Embryonic facial prominence (tissue), 1 donor: ENCODE measurements at regions not wholly inside any gene's neighbourhood (a gene's known extent, or its start where the extent isn't known, plus 50 kb on each side); places are given as distances from the start of the nearest gene placed in this dataset.

Source experiments
- DNase-seq: peaks from one replicate; pipeline ENCODE4 v3.0.0-alpha.2; 2016; ENCODE audit errors: extremely low spot score

DNA sequence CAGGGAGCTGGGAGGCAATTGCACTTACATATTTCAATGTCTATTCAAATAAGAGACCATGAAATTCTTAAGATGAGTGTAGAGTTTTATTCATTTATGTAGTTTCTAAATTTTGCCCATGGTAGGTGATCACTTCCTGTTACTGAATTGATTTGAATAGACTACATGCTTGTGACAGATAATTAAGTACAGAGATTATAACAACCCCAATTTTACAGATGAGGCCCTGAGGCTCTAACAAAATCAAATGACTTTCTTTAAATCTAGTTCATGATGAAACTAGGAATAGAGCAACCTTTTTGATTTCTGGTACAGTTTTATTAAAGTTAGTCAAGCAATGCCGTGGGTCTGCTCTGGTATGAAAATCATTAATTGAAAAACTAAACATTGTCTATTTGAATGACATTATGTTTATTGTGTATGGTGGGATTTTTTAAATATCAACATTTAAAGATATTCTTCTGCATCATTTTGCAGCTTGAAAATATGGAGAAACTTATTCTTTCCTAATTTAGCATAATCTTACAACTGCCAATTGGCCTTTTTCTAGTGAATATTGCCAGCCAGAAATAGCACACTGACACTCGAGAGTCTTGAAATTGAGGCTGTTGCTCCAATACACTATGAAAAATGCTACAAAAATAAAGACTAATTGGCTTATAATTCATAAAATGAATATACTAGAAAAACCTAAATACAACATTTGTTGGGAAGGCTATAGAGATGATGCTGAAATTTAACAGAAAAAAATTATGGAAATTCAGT is 308.9 kb downstream of the SLC6A15 start:
- no peak for DNase-seq

DNA sequence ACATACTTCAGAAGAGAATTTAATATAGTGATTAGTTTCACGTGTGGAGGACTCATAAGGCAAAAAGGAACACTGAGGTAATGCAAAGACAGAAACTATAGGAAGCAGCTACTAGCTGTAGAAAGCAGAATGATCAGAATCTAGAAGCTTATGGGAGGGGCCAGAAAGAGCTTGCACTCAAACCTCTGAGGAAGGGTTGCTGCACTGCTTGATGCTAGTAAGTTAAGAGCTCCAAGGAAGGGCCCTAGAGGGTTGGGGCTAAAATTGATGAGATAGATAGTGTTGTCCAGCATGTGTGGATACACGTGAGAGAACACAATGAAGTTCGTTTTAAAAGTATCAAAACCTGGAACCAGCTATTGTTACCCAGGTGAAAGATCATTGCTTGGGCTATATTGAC is 311.1 kb downstream of the SLC6A15 start:
- no peak for DNase-seq

DNA sequence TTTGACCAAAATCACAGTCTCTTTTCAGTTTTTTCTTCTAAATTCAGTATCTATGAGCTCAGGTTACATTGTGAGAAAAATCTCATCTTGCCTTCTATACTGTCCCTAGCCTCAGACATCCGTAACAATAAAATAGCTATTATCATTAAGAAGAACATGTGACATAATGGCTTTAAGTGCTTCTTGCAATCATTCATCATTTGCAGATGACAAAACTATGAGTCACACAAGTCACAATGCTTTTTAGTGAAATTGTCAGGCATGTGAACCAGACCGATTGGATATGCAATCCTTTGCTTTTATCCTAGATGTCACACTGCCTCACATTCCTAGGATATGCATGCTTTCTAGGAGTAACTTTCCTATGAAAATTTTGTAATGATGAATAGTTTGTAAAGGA is 313.1 kb downstream of the SLC6A15 start:
- DNase-seq: no peak

DNA sequence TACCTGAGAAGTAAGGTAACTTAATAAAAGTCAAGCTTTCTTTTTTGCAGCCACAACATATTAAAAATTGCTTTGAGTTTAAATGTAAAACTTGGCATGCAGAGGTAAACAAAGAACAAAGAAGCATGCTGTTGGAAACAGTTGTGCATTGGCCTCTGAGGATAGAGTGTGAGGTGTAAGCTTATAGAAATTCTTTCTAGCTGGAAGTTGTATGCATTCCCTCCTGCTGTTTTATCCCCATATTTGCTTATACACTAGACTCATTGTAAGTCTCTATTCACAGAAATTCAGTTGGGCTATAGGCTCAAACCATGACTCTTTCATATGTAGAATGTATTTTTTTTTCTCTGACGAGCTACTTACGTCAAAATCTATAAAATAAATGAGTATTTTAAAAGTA is 316.3 kb downstream of the SLC6A15 start:
- no peak for DNase-seq

DNA sequence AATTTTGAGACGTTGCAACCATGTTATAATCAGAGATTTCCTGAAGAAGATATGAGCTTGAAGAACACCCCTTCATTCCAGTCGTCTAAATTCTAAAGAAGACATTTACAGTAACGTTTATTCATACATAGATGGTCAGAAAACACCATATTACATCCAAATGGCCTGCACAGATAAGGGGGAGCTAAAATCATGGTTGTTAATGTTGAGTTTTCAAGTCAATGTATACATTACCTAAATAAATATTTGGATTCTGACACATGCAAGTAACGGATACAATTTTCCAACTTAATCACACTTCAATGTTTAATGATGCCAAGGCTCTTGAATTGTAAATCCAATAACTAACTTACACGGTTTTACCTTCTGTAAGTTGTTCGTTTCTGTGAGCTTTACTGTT is 318.4 kb downstream of the SLC6A15 start:
- no peak for DNase-seq

DNA sequence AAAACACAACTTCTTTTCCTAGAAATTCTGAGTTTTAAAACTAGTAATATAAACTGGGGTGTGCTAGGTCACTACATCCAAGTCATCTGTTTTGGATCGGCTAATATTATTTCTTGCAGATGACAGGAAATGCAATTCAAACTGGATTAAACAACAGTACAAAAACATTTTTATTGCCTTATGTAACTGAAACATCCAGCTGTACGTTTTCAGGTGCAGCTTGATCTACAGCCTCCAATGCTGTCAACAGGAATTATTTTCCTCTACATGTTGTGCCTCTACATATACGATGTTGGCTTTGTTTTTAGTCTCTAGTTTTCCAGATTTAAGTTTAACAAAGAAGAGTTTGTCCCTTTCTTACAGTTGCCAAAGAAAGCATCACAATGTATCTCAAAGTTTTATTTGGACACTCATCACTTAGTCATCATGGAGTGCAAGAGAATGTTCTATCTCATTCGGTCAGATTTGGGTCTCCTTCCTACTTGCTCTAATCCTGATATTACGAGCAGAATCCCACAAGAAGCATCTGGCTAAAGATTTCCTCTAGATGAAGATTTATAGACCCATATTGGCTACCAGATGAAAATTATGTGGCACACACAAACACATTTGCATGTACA is 326.7 kb downstream of the SLC6A15 start:
- DNase-seq: no peak

DNA sequence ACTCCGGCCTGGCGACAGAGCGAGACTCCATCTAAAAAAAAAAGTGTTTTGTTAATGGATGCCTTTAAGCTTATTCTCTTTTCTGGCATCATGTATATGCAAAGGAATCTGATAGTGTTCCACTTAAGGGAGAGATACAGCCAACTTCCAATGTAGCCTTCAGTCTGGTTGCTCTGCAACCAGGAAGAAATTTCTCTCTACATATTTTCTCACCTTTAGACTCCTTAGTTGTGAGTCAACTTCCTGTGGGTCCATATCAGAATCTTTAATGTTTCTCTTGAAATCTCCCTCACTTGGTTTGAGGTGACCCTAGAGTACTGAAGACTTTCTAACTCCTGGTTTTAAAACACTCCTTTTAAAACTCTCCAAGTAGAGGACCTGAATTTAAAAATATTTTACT is 340.4 kb downstream of the SLC6A15 start:
- no peak for DNase-seq

DNA sequence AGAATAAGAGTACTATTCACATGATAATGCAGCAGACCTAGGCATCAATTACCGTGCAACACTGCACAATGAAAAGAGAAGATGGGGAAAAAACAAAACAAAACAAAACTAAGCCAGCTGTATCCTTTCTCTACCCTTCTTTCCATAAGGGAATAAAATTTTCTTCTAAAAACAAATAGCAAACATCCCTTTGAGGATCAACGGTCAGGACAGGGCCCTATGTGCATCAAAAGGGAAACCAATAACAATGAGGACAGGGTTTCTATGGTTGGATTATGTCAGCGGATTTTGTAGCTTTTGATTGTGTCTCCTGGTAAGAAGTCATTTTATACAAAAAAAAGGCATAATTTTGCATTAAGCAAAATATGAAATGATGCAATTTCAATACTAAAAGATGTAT is 350.3 kb downstream of the SLC6A15 start:
- no peak for DNase-seq

DNA sequence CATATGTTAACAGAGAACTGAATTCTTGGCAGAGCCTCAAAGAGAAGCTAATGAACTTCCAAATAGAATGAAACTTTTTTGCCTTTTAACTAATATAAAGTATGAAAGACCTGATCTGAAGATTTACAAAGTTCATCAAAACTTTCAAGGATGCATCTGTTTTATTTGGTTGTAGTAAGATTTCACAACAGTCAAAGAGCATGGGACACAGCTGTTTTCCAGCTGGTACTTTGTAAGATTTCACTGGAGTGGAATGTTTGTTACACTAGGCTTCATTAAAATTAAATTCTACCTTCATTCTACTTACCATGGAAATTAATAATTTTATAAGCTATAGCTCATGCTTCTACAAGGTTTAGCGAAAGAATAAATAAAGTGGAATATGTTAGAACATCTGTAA is 351.2 kb downstream of the SLC6A15 start:
- no peak for DNase-seq

DNA sequence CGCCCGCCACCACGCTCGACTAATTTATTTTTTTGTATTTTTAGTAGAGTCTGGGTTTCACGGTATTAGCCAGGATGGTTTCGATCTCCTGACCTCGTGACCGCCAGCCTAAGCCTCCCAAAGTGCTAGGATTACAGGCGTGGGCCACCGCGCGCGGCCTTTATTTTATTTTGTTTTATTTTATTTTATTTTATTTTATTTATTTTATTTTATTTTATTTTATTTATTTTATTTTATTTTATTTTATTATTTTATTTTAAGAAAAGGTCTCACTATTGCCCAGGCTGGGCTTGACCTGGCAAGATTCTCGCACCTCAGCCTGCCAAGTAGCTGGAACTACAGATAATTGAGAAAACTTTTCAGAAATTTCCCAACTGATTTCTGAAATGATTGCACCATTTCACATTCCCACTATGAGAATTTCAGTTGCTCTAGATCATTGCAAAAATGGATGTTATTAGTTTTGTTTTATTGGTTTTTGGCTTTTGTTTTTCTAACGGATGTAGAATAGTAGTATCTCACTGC is 358.3 kb downstream of the SLC6A15 start:
- DNase-seq: no peak

DNA sequence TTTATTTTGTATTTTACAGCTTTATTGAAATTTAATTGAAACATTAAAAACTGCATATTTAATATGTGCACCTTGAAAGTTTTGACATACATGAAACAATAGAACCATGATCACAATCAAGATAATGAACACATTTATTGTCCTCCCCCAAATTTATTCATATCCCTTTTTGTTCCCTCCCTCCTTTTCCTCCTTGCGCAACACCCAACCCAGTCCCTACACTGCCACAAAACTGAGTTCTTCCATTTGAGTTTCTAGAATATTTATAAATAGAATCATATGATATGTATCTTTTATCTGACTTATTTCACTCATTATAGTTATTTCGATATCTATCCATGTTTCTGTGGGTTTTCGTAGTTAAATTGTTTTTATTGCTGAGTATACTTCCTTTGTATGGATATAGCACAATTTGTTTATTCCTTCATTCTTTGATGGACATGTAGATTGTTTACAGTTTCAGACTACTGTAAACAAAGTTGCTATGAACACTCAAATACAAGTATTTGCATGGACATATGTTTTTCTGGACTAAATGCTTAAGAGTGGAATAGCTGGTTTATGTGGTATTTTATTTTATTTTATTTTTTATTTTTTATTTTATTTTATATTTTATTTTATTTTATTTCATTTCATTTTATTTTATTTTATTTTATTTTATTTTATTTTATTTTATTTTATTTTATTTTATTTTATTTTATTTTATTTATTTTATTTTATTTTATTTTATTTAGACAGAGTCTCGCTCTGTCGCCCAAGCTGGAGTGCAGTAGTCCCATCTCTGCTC is 359.1 kb downstream of the SLC6A15 start:
- DNase-seq: no peak

DNA sequence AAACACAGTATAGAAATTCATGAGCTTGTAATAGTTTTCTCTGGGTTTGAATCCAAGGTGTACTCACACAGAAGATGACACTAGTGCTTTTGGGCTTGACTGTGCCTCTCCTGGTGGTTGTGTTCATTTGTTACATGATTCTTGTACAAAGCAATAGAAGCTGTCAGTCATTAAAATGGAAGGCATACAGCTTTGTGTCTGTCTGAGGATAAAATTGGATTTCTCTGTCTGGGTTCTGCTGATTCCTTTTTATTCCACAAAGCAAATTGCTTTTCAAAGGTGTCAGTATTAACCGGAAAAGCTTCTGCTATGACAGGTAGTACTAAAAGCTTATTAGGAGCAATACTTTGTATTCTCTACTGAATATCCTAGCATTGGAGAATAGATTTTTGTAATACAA is 361.2 kb downstream of the SLC6A15 start:
- DNase-seq: no peak

DNA sequence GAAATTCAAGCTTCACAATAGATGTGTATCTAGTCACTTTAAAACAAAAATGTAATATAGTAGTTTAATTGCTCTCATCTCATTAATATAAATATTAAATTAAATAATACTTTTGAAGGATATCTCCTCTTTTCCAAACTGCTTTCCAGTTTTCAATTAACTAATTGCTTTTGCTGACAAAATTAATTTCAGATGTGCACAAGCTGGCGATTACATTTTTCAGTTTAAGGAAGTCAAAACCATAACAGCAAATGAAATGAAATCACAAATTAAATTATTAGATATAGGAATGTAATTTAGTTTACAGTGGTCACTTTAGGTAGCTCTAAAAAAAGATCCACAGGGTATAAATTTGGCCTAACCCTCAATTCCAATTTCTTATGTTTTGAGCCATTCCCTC is 362.1 kb downstream of the SLC6A15 start:
- DNase-seq: no peak

DNA sequence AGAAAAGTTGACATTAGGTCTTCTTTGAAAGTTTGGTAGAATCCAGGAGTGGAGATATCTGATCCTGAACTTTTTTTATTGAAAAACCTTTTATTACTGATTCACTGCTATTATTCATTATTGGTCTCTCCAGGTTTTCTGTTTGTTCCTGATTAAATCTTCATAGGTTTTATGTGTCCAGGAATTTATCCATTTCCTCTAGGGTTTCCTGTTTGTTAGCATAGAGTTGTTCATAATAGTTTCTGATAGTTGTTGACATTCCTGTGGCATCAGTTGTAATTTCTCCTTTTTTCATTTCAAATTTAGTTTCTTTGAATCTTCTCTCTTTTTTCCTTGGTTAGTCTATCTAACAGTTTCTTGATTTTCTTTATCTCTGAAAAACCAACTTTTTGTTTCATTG is 370.3 kb downstream of the SLC6A15 start:
- no peak for DNase-seq

DNA sequence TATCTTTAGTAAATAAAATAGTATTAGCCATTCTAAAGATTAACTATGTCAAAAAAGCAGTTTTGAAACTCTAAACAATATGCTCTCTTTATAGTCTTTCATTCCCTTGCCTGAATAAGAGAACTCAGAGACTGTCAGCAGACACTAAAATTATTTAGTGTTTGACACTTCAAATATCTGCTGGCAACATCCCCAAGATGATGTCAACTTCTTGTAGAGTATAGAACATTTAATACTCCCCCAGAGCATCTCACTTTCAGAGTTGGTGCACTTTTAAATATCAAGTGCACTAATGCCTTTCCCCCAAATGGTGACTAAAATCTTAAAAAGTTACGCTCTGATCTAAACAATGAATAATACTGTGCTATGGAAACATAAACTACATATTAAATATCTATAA is 374.9 kb downstream of the SLC6A15 start:
- DNase-seq: no peak

DNA sequence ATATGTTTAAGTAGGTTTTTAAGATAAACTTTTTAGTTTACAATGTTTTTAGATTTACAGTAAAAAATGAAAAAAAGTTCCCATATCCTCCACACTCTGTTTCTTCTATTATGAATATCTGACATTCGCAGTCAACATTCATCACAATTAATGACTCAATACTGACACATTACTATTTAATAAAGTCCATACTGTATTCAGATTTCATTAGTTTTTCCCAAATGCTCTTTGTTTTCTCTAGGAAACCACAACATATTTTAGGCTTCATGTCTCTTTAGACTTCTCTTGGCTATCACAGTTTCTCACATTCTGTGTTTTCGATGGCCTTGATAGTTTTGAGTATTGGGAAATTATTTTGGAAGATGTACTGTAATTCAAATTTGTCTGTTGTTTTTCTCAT is 399.8 kb downstream of the SLC6A15 start:
- no peak for DNase-seq

DNA sequence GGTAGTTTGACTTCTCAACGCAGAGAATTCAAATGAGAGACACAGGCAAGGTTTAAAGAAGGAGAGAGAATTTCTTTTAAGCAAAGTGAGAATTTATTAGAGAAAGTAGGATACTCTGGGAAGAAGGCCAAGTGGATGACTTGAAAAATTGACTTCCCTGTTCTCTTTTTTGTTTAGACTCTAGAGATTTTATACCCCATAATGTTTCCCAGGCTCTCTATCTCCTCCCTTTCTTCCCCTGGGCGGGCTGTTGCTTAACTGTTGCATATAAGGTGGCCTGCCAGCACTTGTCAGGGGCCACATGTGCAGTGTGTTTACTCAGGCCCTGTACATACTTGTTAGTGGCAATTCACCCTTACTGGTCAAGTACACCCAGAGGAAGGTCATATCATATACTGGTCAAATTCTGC is 403.7 kb downstream of the SLC6A15 start:
- no peak for DNase-seq

DNA sequence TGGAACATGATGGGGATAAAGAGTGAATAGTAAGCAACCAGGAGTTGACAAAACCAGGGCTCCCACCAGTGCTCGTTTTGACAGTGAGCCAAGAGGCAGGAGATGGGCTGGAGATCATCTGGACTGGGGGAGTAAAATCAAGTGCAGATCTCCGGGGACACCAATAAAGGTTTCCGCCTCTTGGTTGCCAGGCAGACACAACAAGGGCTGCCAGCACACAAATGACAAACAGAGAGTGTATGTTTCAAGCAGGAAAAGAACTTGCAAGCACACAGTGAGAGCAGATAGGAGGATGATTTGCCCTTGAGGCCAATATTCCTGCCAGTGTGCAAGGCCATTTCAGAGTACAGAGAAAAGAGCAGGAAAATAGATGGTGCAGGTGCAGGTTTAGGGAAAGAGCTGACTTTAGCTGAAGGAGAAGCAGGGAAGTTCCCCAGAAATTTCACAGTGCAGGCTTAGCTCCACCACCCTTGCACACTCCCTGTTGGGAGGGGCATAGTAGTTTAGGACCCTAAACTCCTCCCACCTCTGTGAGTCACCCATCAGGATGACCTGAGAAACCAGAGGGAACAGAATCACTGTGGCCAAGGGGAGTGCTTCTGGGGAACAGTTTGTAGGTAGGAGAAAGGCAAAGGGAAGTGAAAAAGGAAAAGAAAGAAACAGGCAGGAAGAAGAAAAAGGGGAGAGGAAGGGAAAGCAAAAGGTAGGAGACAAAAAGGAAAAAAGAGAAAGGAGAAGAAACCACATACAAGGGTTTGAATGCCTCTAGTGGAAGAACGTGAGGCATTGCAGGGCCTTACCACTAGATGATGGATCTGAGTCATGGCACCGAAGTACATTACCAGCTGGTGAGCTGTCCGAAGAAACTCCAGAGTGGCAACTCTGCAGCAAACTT is 404.4 kb downstream of the SLC6A15 start:
- DNase-seq: no peak

DNA sequence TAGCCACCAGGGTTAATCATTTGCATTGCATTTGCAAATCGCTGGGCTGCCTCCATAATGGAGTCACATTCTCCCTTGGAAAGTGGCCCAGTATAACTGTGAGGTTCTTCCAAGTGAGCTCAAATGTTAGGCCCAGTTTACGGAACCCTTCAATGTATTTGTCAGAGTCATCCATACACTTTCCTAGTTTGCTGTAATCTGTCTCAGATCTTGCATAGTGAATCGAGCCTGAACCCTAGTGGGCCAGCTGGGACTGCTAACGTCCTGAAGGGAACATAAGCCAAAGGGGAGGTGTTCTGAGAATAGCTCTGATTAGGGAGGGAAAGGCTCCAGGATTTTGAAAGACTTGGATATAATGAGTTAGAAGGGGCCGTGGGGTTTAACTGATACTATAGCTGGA is 406.3 kb downstream of the SLC6A15 start:
- DNase-seq: no peak

DNA sequence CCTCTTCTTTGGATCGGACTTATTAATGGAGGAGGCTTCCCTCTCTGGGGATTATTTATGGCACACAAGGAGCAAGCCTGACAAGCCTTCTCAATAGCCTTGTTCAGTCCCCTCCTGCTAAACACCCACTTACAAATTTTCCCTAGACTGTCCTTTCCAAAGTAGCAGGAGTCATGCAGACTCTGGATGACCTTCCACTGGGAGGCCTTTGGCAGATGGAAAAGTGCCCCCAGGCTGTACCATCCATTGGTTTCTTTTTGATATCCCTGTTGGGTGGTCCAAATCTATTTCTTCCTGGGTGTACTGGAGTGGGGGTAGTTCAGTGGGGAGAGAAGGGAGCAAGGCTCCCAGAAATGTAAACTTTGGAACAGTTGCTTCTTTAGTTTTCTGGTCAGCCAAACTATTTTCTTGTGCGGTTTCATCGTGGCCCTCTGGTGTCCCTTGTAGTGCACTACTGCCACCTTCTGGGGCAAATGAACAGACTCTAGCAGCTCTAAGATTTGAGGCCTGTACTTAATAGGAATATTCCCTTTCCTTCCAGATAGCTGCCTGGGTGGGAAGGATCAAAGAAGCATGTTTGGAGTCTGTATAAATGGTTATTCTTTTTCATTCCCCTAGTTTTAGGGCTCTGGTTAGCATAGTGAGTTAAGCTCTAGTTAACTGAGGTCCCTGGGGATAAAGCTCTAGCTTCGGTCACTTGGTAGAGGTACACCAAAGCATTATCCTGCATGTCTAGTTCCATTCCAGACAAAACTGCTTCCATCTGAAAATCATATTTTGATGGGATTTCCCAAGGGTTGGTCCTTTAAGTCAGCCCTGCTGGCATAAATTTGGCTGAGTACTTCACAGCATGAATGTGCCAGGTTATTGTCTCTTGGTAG is 409.5 kb downstream of the SLC6A15 start:
- DNase-seq: no peak
